Astrocyte (in vitro differentiated cells and primary cell): ENCODE measurements at regions not wholly inside any gene's neighbourhood (a gene's known extent, or its start where the extent isn't known, plus 50 kb on each side); places are given as distances from the start of the nearest gene placed in this dataset.

ENCODE experiments used
- EZH2 ChIP-seq: IDR thresholded peaks from 2 replicates; pipeline ENCODE4 v1.6.1; 2012; ENCODE audit warnings: mild to moderate bottlenecking, low read length, inconsistent platforms; ENCODE audit not compliant: insufficient read depth
- TF ChIP-seq, protein P1 (sequence below): IDR thresholded peaks from 2 replicates; pipeline ENCODE4 v1.5.1; 2011; ENCODE audit warnings: low read depth, mild to moderate bottlenecking, inconsistent platforms, low read length, moderate library complexity; ENCODE audit not compliant: insufficient read depth

DNA sequence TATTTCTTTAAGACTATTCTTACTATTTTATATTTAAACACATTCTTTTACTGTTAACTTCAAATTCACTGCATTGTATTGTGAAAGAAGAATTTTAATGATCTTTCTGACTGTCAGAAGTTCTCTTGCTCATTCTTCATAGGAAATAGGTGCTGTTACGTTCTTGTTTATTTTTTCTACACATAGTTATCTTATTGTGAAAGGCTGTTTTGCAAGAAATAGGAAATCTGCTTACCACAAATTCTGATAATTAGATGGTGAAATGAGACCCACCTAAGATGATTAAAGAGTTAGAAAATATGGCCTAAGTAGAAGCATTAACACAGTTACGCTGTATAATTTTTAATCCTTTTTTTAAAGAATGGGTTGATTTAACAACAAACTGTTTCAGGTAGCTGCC lies 316.1 kb upstream of the ZFP42 start:
- TF ChIP-seq, protein P1, sequence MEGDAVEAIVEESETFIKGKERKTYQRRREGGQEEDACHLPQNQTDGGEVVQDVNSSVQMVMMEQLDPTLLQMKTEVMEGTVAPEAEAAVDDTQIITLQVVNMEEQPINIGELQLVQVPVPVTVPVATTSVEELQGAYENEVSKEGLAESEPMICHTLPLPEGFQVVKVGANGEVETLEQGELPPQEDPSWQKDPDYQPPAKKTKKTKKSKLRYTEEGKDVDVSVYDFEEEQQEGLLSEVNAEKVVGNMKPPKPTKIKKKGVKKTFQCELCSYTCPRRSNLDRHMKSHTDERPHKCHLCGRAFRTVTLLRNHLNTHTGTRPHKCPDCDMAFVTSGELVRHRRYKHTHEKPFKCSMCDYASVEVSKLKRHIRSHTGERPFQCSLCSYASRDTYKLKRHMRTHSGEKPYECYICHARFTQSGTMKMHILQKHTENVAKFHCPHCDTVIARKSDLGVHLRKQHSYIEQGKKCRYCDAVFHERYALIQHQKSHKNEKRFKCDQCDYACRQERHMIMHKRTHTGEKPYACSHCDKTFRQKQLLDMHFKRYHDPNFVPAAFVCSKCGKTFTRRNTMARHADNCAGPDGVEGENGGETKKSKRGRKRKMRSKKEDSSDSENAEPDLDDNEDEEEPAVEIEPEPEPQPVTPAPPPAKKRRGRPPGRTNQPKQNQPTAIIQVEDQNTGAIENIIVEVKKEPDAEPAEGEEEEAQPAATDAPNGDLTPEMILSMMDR = no peak
- no peak for TF ChIP-seq EZH2
